Keratinocyte (primary cell): ENCODE measurements at regions not wholly inside any gene's neighbourhood (a gene's known extent, or its start where the extent isn't known, plus 50 kb on each side); places are given as distances from the start of the nearest gene placed in this dataset.

Source experiments
- DNase-seq: peaks from one replicate; pipeline ENCODE4 v3.0.0-alpha.2; 2011; ENCODE audit warnings: low read depth, missing footprints, low spot score
- FAIRE-seq: peaks from 2 replicates; lab custom pipeline; 2011; peaks lifted over from hg19 to GRCh38; lab: Jason Lieb, UNC
- H2AFZ ChIP-seq: 2 replicates; pipeline ENCODE4 v1.6.0; 2012; ENCODE audit warnings: low read length, control low read depth, inconsistent platforms; ENCODE audit not compliant: control insufficient read depth
- H3K27ac ChIP-seq: 2 replicates; pipeline ENCODE4 v1.5.1; 2011; ENCODE audit warnings: low read length; ENCODE audit not compliant: control insufficient read depth, insufficient read depth
- H3K27me3 ChIP-seq: 3 replicates; pipeline ENCODE4 v1.6.0; 2011; ENCODE audit warnings: low read length; ENCODE audit not compliant: control insufficient read depth, insufficient read depth; ENCODE audit errors: extremely low read depth
- H3K36me3 ChIP-seq, 2 experiments: 2 replicates in 1 of 2; 3 replicates in 1 of 2; pipeline ENCODE4 v1.5.1; 2011; ENCODE audit warnings: low read length in 2 of 2, mild to moderate bottlenecking in 1 of 2; ENCODE audit not compliant: control insufficient read depth in 2 of 2, insufficient read depth in 2 of 2; ENCODE audit errors: extremely low read depth in 1 of 2
- H3K4me1 ChIP-seq: 3 replicates; pipeline ENCODE4 v1.5.1; 2011; ENCODE audit warnings: low read length; ENCODE audit not compliant: control insufficient read depth, insufficient read depth; ENCODE audit errors: extremely low read depth
- H3K4me2 ChIP-seq: 3 replicates; pipeline ENCODE4 v1.6.0; 2011; ENCODE audit warnings: low read depth, low read length; ENCODE audit not compliant: control insufficient read depth, insufficient read depth; ENCODE audit errors: extremely low read depth
- H3K4me3 ChIP-seq, 3 experiments: fragments of 200-600 bp in 1 of 3; sonication (generic) in 1 of 3; 2 replicates in 2 of 3; 3 replicates in 1 of 3; pipeline ENCODE4 v1.5.1; 2011 to 2016; ENCODE audit warnings: low read length in 3 of 3, mild to moderate bottlenecking in 3 of 3, control low read depth in 2 of 3, inconsistent platforms in 1 of 3, low read depth in 1 of 3, mixed read lengths in 1 of 3, mixed run types in 1 of 3, moderate library complexity in 1 of 3; ENCODE audit not compliant: control insufficient read depth in 2 of 3, insufficient read depth in 2 of 3; ENCODE audit errors: extremely low read depth in 1 of 3
- H3K79me2 ChIP-seq: 2 replicates; pipeline ENCODE4 v1.6.0; 2012; ENCODE audit warnings: low read length; ENCODE audit not compliant: control insufficient read depth, insufficient read depth
- H3K9ac ChIP-seq: 3 replicates; pipeline ENCODE4 v1.6.0; 2011; ENCODE audit warnings: low read length; ENCODE audit not compliant: control insufficient read depth, insufficient read depth; ENCODE audit errors: extremely low read depth
- H3K9me1 ChIP-seq: 3 replicates; pipeline ENCODE4 v1.6.0; 2011; ENCODE audit warnings: low read length; ENCODE audit not compliant: control insufficient read depth, insufficient read depth; ENCODE audit errors: extremely low read depth
- H3K9me3 ChIP-seq: 2 replicates; pipeline ENCODE4 v1.5.1; 2012; ENCODE audit warnings: low read depth, low read length; ENCODE audit not compliant: control insufficient read depth
- H4K20me1 ChIP-seq: 3 replicates; pipeline ENCODE4 v1.6.0; 2011; ENCODE audit warnings: low read length; ENCODE audit not compliant: control insufficient read depth, insufficient read depth; ENCODE audit errors: extremely low read depth
- CTCF ChIP-seq, 3 experiments: IDR thresholded peaks in 1 of 3; conservative IDR thresholded peaks in 1 of 3; optimal IDR thresholded peaks in 1 of 3; 2 replicates in 2 of 3; 3 replicates in 1 of 3; pipeline versions ENCODE3 to v1.5.1; 2011; ENCODE audit warnings: low read length in 3 of 3, mild to moderate bottlenecking in 3 of 3, moderate library complexity in 2 of 3, control low read depth in 1 of 3, inconsistent platforms in 1 of 3; ENCODE audit not compliant: insufficient read depth in 2 of 3; ENCODE audit errors: extremely low read depth in 1 of 3
- EZH2 ChIP-seq: IDR thresholded peaks from one replicate; pipeline ENCODE4 v1.6.1; 2012; ENCODE audit warnings: inconsistent platforms, mild to moderate bottlenecking, low read length, moderate library complexity
- dilution Hi-C: fragments of 300-500 bp; cut with MboI; formaldehyde crosslinking; loops from one replicate; pipeline ENCODE4 v1.7.0; 2020; ENCODE audit warnings: low sequenced_read_pairs; ENCODE audit not compliant: extremely low pct_ligation_motif_present

GRCh38 chr7:46210467-46210866 is 289.4 kb upstream of the IGFBP3 start:
- Histone ChIP-seq H3K9me3 (no peaks in the 10 kb centered on the region), H2AFZ (no peak overlapping the region), H3K9ac (no peak overlapping the region), H3K79me2 (no peaks in the 10 kb centered on the region), H3K4me3 (no peak overlapping the region), H3K36me3 (no peaks in the 10 kb centered on the region), H3K27me3 (peaks cover 3% of the 10 kb centered on the region), H3K4me2 (no peak overlapping the region), H3K9me1 (no peaks in the 10 kb centered on the region), H3K27ac (no peak overlapping the region), H4K20me1 (no peaks in the 10 kb centered on the region), H3K4me1 (peaks cover 8% of the 10 kb centered on the region)
- FAIRE-seq (no peak), DNase-seq (no peak)
- dilution Hi-C loops = no loop called here
- TF ChIP-seq EZH2 (no peak), CTCF (optimal IDR thresholded peaks at IDR 0.05 in 1 of 3, IDR thresholded peaks at IDR 0.05 in 1 of 3, conservative IDR thresholded peaks at IDR 0.05 in 1 of 3; ENCODE audit: extremely low read depth in 1 of 3, insufficient read depth in 2 of 3, low read length in 3 of 3) (no peak)

GRCh38 chr7:46209611-46210388 is 288.7 kb upstream of the IGFBP3 start:
- Histone ChIP-seq H3K4me3 (no peak overlapping the region), H3K4me2 (no peak overlapping the region), H3K27ac (no peak overlapping the region), H3K9me3 (no peaks in the 10 kb centered on the region), H3K4me1 (peaks cover 14% of the 10 kb centered on the region), H4K20me1 (no peaks in the 10 kb centered on the region), H3K27me3 (peaks cover 3% of the 10 kb centered on the region), H2AFZ (no peak overlapping the region), H3K9me1 (no peaks in the 10 kb centered on the region), H3K79me2 (no peaks in the 10 kb centered on the region), H3K36me3 (no peaks in the 10 kb centered on the region), H3K9ac (no peak overlapping the region)
- dilution Hi-C loops = no loop called here
- TF ChIP-seq CTCF (optimal IDR thresholded peaks at IDR 0.05 in 1 of 3, IDR thresholded peaks at IDR 0.05 in 1 of 3, conservative IDR thresholded peaks at IDR 0.05 in 1 of 3; ENCODE audit: extremely low read depth in 1 of 3, insufficient read depth in 2 of 3, low read length in 3 of 3) (no peak), EZH2 (no peak)
- FAIRE-seq = no peak
- DNase-seq = no peak
